ENCODE measurements at regions not wholly inside any gene's neighbourhood (a gene's known extent, or its start where the extent isn't known, plus 50 kb on each side); places are given as distances from the start of the nearest gene placed in this dataset.

- TF ChIP-seq BDP1 (IDR thresholded peaks at IDR 0.05; ENCODE audit: insufficient read depth, insufficient read length) (no peak), NR2C2 (CRISPR knock-in tag; IDR thresholded peaks at IDR 0.05) (no peak), NR2C2 (tag; IDR thresholded peaks at IDR 0.05) (no peak), NFYB (IDR thresholded peaks at IDR 0.05; ENCODE audit: extremely low read depth, insufficient read length) (no peak), HCFC1 (IDR thresholded peaks at IDR 0.05; ENCODE audit: low read depth, low read length) (no peak), PHF20 (IDR thresholded peaks at IDR 0.05; ENCODE audit: partially characterized antibody) (no peak), PRPF4 (IDR thresholded peaks at IDR 0.05; ENCODE audit: insufficient read depth, low read depth, low read length, poor library complexity, severe bottlenecking) (no peak), ZNF778 (CRISPR knock-in tag; IDR thresholded peaks at IDR 0.05) (no peak), CCAR2 (IDR thresholded peaks at IDR 0.05; ENCODE audit: low read depth, low read length) (no peak), BCLAF1 (IDR thresholded peaks at IDR 0.05; ENCODE audit: borderline replicate concordance in 1 of 2, control insufficient read depth in 1 of 2, low read depth in 2 of 2, low read length in 1 of 2) (no peak), HDGF (IDR thresholded peaks at IDR 0.05) (no peak), DNMT1 (IDR thresholded peaks at IDR 0.05) (no peak), ZNF551 (CRISPR knock-in tag; IDR thresholded peaks at IDR 0.05) (no peak), MED1 (CRISPR knock-in tag; IDR thresholded peaks at IDR 0.05; ENCODE audit: borderline replicate concordance) (no peak)
Observed at GRCh38 chr16:23006380-23006779, 142.9 kb downstream of the USP31 start (continued).
